ENCODE measurements at regions not wholly inside any gene's neighbourhood (a gene's known extent, or its start where the extent isn't known, plus 50 kb on each side); places are given as distances from the start of the nearest gene placed in this dataset.

- CTCF ChIA-PET, result interaction anchor here (0.7 kb wide), 1 partner anchor 159 kb away, joined by 4 read pairs; no protein-coding TSS in a partner anchor
- Mint-ChIP-seq H3K27me3 (ENCODE audit: unreplicated experiment) (no peaks in the 10 kb centered on the region), H3K4me1 (ENCODE audit: low read depth, unreplicated experiment) (no peaks in the 10 kb centered on the region), H3K36me3 (ENCODE audit: insufficient read depth, unreplicated experiment) (no peaks in the 10 kb centered on the region), H3K9me3 (ENCODE audit: low read depth, unreplicated experiment) (no peaks in the 10 kb centered on the region), H3K4me3 (ENCODE audit: low read depth, unreplicated experiment) (peak overlapping the region; percentile 26), H3K27ac (ENCODE audit: unreplicated experiment) (no peak overlapping the region)
- intact Hi-C loops (cut with micrococcal nuclease; ENCODE audit: unreplicated experiment), result no loop called here
- BruUV-seq (replicated peaks), result no TSS peak
- no peak for TF ChIP-seq CTCF (IDR thresholded peaks at IDR 0.05; ENCODE audit: unreplicated experiment)
- DNase-seq, result peak; percentile 13
These were observed 690.4 kb downstream of the USP25 start for GRCh38 chr21:16420031-16420724.

GRCh38 chr21:16421007-16421406 lies 691.2 kb downstream of the USP25 start:
- Mint-ChIP-seq H3K4me3 (ENCODE audit: low read depth, unreplicated experiment) (no peak overlapping the region), H3K4me1 (ENCODE audit: low read depth, unreplicated experiment) (no peaks in the 10 kb centered on the region), H3K9me3 (ENCODE audit: low read depth, unreplicated experiment) (no peaks in the 10 kb centered on the region), H3K27me3 (ENCODE audit: unreplicated experiment) (no peaks in the 10 kb centered on the region), H3K36me3 (ENCODE audit: insufficient read depth, unreplicated experiment) (no peaks in the 10 kb centered on the region), H3K27ac (ENCODE audit: unreplicated experiment) (no peak overlapping the region)
- intact Hi-C loops (cut with micrococcal nuclease; ENCODE audit: unreplicated experiment), result no loop called here
- no peak for TF ChIP-seq CTCF (IDR thresholded peaks at IDR 0.05; ENCODE audit: unreplicated experiment)
- no peak for DNase-seq
- no TSS peak for BruUV-seq (replicated peaks)
- CTCF ChIA-PET, result no interaction called here

- Mint-ChIP-seq H3K27me3 (ENCODE audit: unreplicated experiment) (no peaks in the 10 kb centered on the region), H3K36me3 (ENCODE audit: insufficient read depth, unreplicated experiment) (no peaks in the 10 kb centered on the region), H3K9me3 (ENCODE audit: low read depth, unreplicated experiment) (no peaks in the 10 kb centered on the region), H3K4me1 (ENCODE audit: low read depth, unreplicated experiment) (no peaks in the 10 kb centered on the region), H3K27ac (ENCODE audit: unreplicated experiment) (no peak overlapping the region), H3K4me3 (ENCODE audit: low read depth, unreplicated experiment) (no peak overlapping the region)
- BruUV-seq (replicated peaks), result no TSS peak
- intact Hi-C loops (cut with micrococcal nuclease; ENCODE audit: unreplicated experiment), result no loop called here
- no peak for TF ChIP-seq CTCF (IDR thresholded peaks at IDR 0.05; ENCODE audit: unreplicated experiment)
- DNase-seq, result no peak
- CTCF ChIA-PET, result no interaction called here
These were observed 692.2 kb downstream of the USP25 start for GRCh38 chr21:16421965-16422364.

- no peak for DNase-seq
- intact Hi-C loops (cut with micrococcal nuclease; ENCODE audit: unreplicated experiment), result no loop called here
- TF ChIP-seq CTCF (IDR thresholded peaks at IDR 0.05; ENCODE audit: unreplicated experiment), result no peak
- no peak overlapping the region for H3K27ac Mint-ChIP-seq (ENCODE audit: unreplicated experiment)
- no peaks in the 10 kb centered on the region for H3K36me3 Mint-ChIP-seq (ENCODE audit: insufficient read depth, unreplicated experiment)
- CTCF ChIA-PET, result no interaction called here
- H3K9me3 Mint-ChIP-seq (ENCODE audit: low read depth, unreplicated experiment), result no peaks in the 10 kb centered on the region
- BruUV-seq (replicated peaks), result no TSS peak
- H3K27me3 Mint-ChIP-seq (ENCODE audit: unreplicated experiment), result no peaks in the 10 kb centered on the region
- H3K4me3 Mint-ChIP-seq (ENCODE audit: low read depth, unreplicated experiment), result no peak overlapping the region
- no peaks in the 10 kb centered on the region for H3K4me1 Mint-ChIP-seq (ENCODE audit: low read depth, unreplicated experiment)
These were observed 692.9 kb downstream of the USP25 start for GRCh38 chr21:16422702-16423101.
